CD1c-positive myeloid dendritic cell (primary cell): ENCODE measurements at regions not wholly inside any gene's neighbourhood (a gene's known extent, or its start where the extent isn't known, plus 50 kb on each side); places are given as distances from the start of the nearest gene placed in this dataset.

Experiments
- DNase-seq: peaks from one replicate; pipeline ENCODE4 v3.0.0-alpha.2; 2016; ENCODE audit errors: extremely low spot score

DNA sequence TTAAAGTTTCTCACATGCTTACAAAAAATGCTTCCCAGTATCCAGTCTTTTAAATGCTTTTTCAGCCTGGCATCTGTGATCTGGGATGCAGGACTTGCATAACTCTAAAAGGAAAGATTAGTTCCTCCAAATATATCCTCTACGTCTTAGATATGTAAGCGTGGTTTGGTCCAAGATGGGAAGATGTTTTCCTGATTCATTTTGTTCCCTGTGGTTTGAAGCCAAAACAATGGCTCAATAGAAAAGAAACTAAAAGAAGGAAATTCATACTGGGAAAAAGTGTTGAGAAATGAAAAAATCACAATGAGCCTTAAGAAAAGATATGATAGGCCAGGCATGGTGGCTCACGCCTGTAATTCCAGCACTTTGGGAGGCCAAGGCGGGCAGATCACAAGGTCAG is 1002.8 kb downstream of the NAALADL2 start:
- no peak for DNase-seq
